ENCODE measurements at regions not wholly inside any gene's neighbourhood (a gene's known extent, or its start where the extent isn't known, plus 50 kb on each side); places are given as distances from the start of the nearest gene placed in this dataset.
"Not testable (repeated sequence)": the region's sequence is repeated elsewhere in the genome, so short reads cannot be mapped to it uniquely, and the experiment has no call there.

- intact Hi-C loops (cut with micrococcal nuclease) = no loop called here
- no peaks in the 10 kb centered on the region for H3K4me1 Mint-ChIP-seq (ENCODE audit: low read depth)
- no peaks in the 10 kb centered on the region for H3K9me3 Mint-ChIP-seq
- peaks cover 47% of the 10 kb centered on the region for H3K27me3 Mint-ChIP-seq
- H3K36me3 Mint-ChIP-seq (ENCODE audit: low read depth) = no peaks in the 10 kb centered on the region
- H3K4me3 Mint-ChIP-seq = no peak overlapping the region
- no peak overlapping the region for H3K27ac Mint-ChIP-seq
These were observed 69.3 kb upstream of the MED13 start for GRCh38 chr17:62134397-62134796.

- H3K36me3 Mint-ChIP-seq (ENCODE audit: low read depth); H3K27ac Mint-ChIP-seq; intact Hi-C loops (cut with micrococcal nuclease); H3K4me3 Mint-ChIP-seq; H3K9me3 Mint-ChIP-seq; H3K4me1 Mint-ChIP-seq (ENCODE audit: low read depth): not testable (repeated sequence)
- peaks cover 18% of the 10 kb centered on the region for H3K27me3 Mint-ChIP-seq
These were observed 66.2 kb upstream of the MED13 start for GRCh38 chr17:62131271-62131670.

- Mint-ChIP-seq H3K36me3 (ENCODE audit: low read depth) (no peaks in the 10 kb centered on the region), H3K9me3 (no peaks in the 10 kb centered on the region), H3K4me3 (no peak overlapping the region), H3K27ac (no peak overlapping the region), H3K27me3 (peaks cover 13% of the 10 kb centered on the region), H3K4me1 (ENCODE audit: low read depth) (no peaks in the 10 kb centered on the region)
- intact Hi-C loops (cut with micrococcal nuclease) = no loop called here
These were observed 65.7 kb upstream of the MED13 start for GRCh38 chr17:62130739-62131138.

GRCh38 chr17:62126292-62126691 is 61.2 kb upstream of the MED13 start:
- Mint-ChIP-seq H3K27ac (no peak overlapping the region), H3K27me3 (peaks cover 20% of the 10 kb centered on the region), H3K4me3 (no peak overlapping the region), H3K36me3 (ENCODE audit: low read depth) (no peaks in the 10 kb centered on the region), H3K9me3 (no peaks in the 10 kb centered on the region), H3K4me1 (ENCODE audit: low read depth) (no peaks in the 10 kb centered on the region)
- intact Hi-C loops (cut with micrococcal nuclease) = no loop called here

GRCh38 chr17:62125307-62125706 is 60.2 kb upstream of the MED13 start:
- H3K4me3 Mint-ChIP-seq = no peak overlapping the region
- H3K36me3 Mint-ChIP-seq (ENCODE audit: low read depth) = no peaks in the 10 kb centered on the region
- no peak overlapping the region for H3K27ac Mint-ChIP-seq
- peaks cover 23% of the 10 kb centered on the region for H3K27me3 Mint-ChIP-seq
- intact Hi-C loops (cut with micrococcal nuclease) = no loop called here
- H3K4me1 Mint-ChIP-seq (ENCODE audit: low read depth) = peaks cover 7% of the 10 kb centered on the region
- H3K9me3 Mint-ChIP-seq = no peaks in the 10 kb centered on the region

- H3K9me3 Mint-ChIP-seq = no peaks in the 10 kb centered on the region
These were observed 56.1 kb upstream of the MED13 start for GRCh38 chr17:62121025-62121730.

GRCh38 chr17:62119373-62119772 is 54.3 kb upstream of the MED13 start:
- H3K36me3 Mint-ChIP-seq (ENCODE audit: low read depth) = no peaks in the 10 kb centered on the region
- intact Hi-C loops (cut with micrococcal nuclease) = no loop called here
- H3K4me1 Mint-ChIP-seq (ENCODE audit: low read depth) = peaks cover 7% of the 10 kb centered on the region
- H3K27me3 Mint-ChIP-seq = peaks cover 14% of the 10 kb centered on the region
- H3K4me3 Mint-ChIP-seq = no peak overlapping the region
- H3K9me3 Mint-ChIP-seq = no peaks in the 10 kb centered on the region
- no peak overlapping the region for H3K27ac Mint-ChIP-seq

More at GRCh38 chr17:62121025-62121730, 56.1 kb upstream of the MED13 start:
- Mint-ChIP-seq H3K36me3 (ENCODE audit: low read depth) (no peaks in the 10 kb centered on the region), H3K4me1 (ENCODE audit: low read depth) (peaks cover 7% of the 10 kb centered on the region), H3K27me3 (peaks cover 22% of the 10 kb centered on the region), H3K27ac (no peak overlapping the region), H3K4me3 (no peak overlapping the region)
- intact Hi-C loops (cut with micrococcal nuclease) = no loop called here
